Thyroid gland (tissue), 4 donors: ENCODE measurements at regions not wholly inside any gene's neighbourhood (a gene's known extent, or its start where the extent isn't known, plus 50 kb on each side); places are given as distances from the start of the nearest gene placed in this dataset.

Experiments
- CTCF ChIP-seq, 6 experiments: fragments of 200-600 bp in 3 of 6; fragments of 450-650 bp in 3 of 6; sonication (generic) in 3 of 6; IDR thresholded peaks; one replicate each; pipeline ENCODE4 v1.5.1; 2016 to 2019; ENCODE audit warnings: antibody characterized with exemption in 6 of 6, mild to moderate bottlenecking in 2 of 6, inconsistent platforms in 1 of 6, moderate library complexity in 1 of 6
- POLR2A ChIP-seq, 2 donors: fragments of 450-650 bp; IDR thresholded peaks; one replicate each; pipeline ENCODE4 v1.6.1; 2017; ENCODE audit warnings: antibody characterized with exemption in 2 of 2, mild to moderate bottlenecking in 2 of 2, moderate library complexity in 1 of 2

GRCh38 chr20:60785301-60785700 is 466.8 kb upstream of the CDH4 start:
- TF ChIP-seq CTCF (IDR thresholded peaks at IDR 0.05) (no peak), POLR2A (IDR thresholded peaks at IDR 0.05) (no peak)
